CD4-positive, alpha-beta T cell (primary cell): ENCODE measurements at regions not wholly inside any gene's neighbourhood (a gene's known extent, or its start where the extent isn't known, plus 50 kb on each side); places are given as distances from the start of the nearest gene placed in this dataset.
"Not testable (repeated sequence)": the region's sequence is repeated elsewhere in the genome, so short reads cannot be mapped to it uniquely, and the experiment has no call there.

Source experiments
- ATAC-seq: fragments of 200-7000 bp; cut with Tn5 transposase; one replicate; pipeline ENCODE4 v1.10.0; 2022; ENCODE audit warnings: mild to moderate bottlenecking; ENCODE audit not compliant: poor library complexity
- CTCF ChIA-PET: fragments of 350-600 bp; sonication (Branson Sonifier 250); formaldehyde crosslinking; loops from one replicate; lab custom pipeline; 2021; ENCODE audit warnings: antibody characterized with exemption, inconsistent platforms; lab: Charles Lee
- POLR2A ChIA-PET: fragments of 350-600 bp; sonication (Branson Sonifier 250); formaldehyde crosslinking; loops from one replicate; lab custom pipeline; 2021; ENCODE audit warnings: antibody characterized with exemption, inconsistent platforms; lab: Charles Lee
- DNase-seq, 14 experiments: peaks; one replicate each; pipeline ENCODE4 v3.0.0-alpha.2; 2013 to 2020; ENCODE audit warnings: mixed read lengths in 2 of 14
- H3K27ac ChIP-seq, 2 donors: one replicate each; pipeline versions ENCODE4 v1.5.1 to v1.7.0; 2013; ENCODE audit warnings: low read length in 2 of 2, low read depth in 1 of 2, mild to moderate bottlenecking in 1 of 2
- H3K27me3 ChIP-seq, 2 experiments: 1 replicate in 1 of 2; 2 replicates in 1 of 2; pipeline versions ENCODE4 v1.6.1 to v1.7.0; 2013; ENCODE audit warnings: low read length in 2 of 2, control low read depth in 1 of 2, mild to moderate bottlenecking in 1 of 2, moderate library complexity in 1 of 2; ENCODE audit not compliant: insufficient read depth in 2 of 2, control insufficient read depth in 1 of 2
- H3K36me3 ChIP-seq: one replicate; pipeline ENCODE4 v1.6.1; 2013; ENCODE audit warnings: low read length, control low read depth; ENCODE audit not compliant: insufficient read depth
- H3K4me1 ChIP-seq: one replicate; pipeline ENCODE4 v1.6.1; 2013; ENCODE audit warnings: low read length, control low read depth; ENCODE audit not compliant: insufficient read depth
- H3K4me3 ChIP-seq: one replicate; pipeline ENCODE4 v1.5.1; 2013; ENCODE audit warnings: mild to moderate bottlenecking, low read length, moderate library complexity
- H3K9me3 ChIP-seq, 2 experiments: 1 replicate in 1 of 2; 2 replicates in 1 of 2; pipeline versions ENCODE4 v1.6.1 to v1.7.0; 2013; ENCODE audit warnings: low read length in 2 of 2, mild to moderate bottlenecking in 2 of 2, control low read depth in 1 of 2, moderate library complexity in 1 of 2; ENCODE audit not compliant: control insufficient read depth in 1 of 2, insufficient read depth in 1 of 2
- H3K27ac Mint-ChIP-seq: one replicate; pipeline ENCODE4 v1.8.0; 2020; ENCODE audit warnings: mixed read lengths
- H3K27me3 Mint-ChIP-seq: one replicate; pipeline ENCODE4 v1.8.0; 2021; ENCODE audit warnings: mixed read lengths
- H3K36me3 Mint-ChIP-seq: one replicate; pipeline ENCODE4 v1.8.0; 2021; ENCODE audit warnings: low read depth, mixed read lengths
- H3K4me1 Mint-ChIP-seq: one replicate; pipeline ENCODE4 v1.8.0; 2021; ENCODE audit warnings: low read depth, mixed read lengths
- H3K4me3 Mint-ChIP-seq: one replicate; pipeline ENCODE4 v1.8.0; 2020; ENCODE audit warnings: mild to moderate bottlenecking, mixed read lengths
- H3K9me3 Mint-ChIP-seq: one replicate; pipeline ENCODE4 v1.8.0; 2020; ENCODE audit warnings: mixed read lengths
- CTCF ChIP-seq: fragments of 200-600 bp; IDR thresholded peaks from one replicate; pipeline ENCODE4 v1.8.0; 2022; ENCODE audit warnings: antibody characterized with exemption, mild to moderate bottlenecking
- intact Hi-C, 2 experiments: fragments of 100-400 bp; cut with DNase I in 1 of 2; cut with micrococcal nuclease in 1 of 2; formaldehyde crosslinking; loops; one replicate each; pipeline versions ENCODE4 v1.15.1 to v1.9.0; 2023 to 2025; cut with DNase I, micrococcal nuclease

- Histone ChIP-seq H3K4me3 (no peak overlapping the region), H3K4me1 (no peaks in the 10 kb centered on the region), H3K9me3 (no peaks in the 10 kb centered on the region), H3K27me3 (peaks cover 0 to 3% of the 10 kb centered on the region in 2 experiments), H3K36me3 (no peaks in the 10 kb centered on the region), H3K27ac (no peak overlapping the region)
- POLR2A ChIA-PET, result no interaction called here
- Mint-ChIP-seq H3K27ac (no peak overlapping the region), H3K4me3 (no peak overlapping the region), H3K36me3 (no peaks in the 10 kb centered on the region), H3K4me1 (no peaks in the 10 kb centered on the region), H3K9me3 (no peaks in the 10 kb centered on the region), H3K27me3 (no peaks in the 10 kb centered on the region)
- no peak for TF ChIP-seq CTCF
- ATAC-seq, result no peak
- CTCF ChIA-PET, result no interaction called here
- no peak for DNase-seq
- intact Hi-C loops, result no loop called here
Observed at GRCh38 chr13:100764937-100765336, 90.3 kb upstream of the TMTC4 start.

GRCh38 chr13:100762126-100762525 lies 87.5 kb upstream of the TMTC4 start:
- ATAC-seq, H3K27me3 Mint-ChIP-seq, CTCF ChIA-PET, H3K27ac Mint-ChIP-seq, H3K9me3 ChIP-seq, H3K36me3 Mint-ChIP-seq, H3K4me3 Mint-ChIP-seq, H3K4me1 ChIP-seq, H3K27ac ChIP-seq, DNase-seq, H3K9me3 Mint-ChIP-seq, H3K4me1 Mint-ChIP-seq, H3K27me3 ChIP-seq, POLR2A ChIA-PET, H3K36me3 ChIP-seq, intact Hi-C loops, H3K4me3 ChIP-seq: not testable (repeated sequence)

GRCh38 chr13:100755891-100756290 lies 81.3 kb upstream of the TMTC4 start:
- H3K4me3 ChIP-seq, result no peak overlapping the region
- H3K27ac ChIP-seq, result no peak overlapping the region
- intact Hi-C loops, result no loop called here
- Mint-ChIP-seq H3K4me1 (no peaks in the 10 kb centered on the region), H3K27me3 (peaks cover 4% of the 10 kb centered on the region), H3K36me3 (no peaks in the 10 kb centered on the region), H3K4me3 (no peak overlapping the region), H3K9me3 (no peaks in the 10 kb centered on the region), H3K27ac (no peak overlapping the region)
- CTCF ChIA-PET, result no interaction called here
- ATAC-seq (no peak), DNase-seq (no peak)
- TF ChIP-seq CTCF, result no peak
- POLR2A ChIA-PET, result no interaction called here
- no peaks in the 10 kb centered on the region for H3K4me1 ChIP-seq
- no peaks in the 10 kb centered on the region for H3K9me3 ChIP-seq
- H3K27me3 ChIP-seq, result no peaks in the 10 kb centered on the region
- H3K36me3 ChIP-seq, result no peaks in the 10 kb centered on the region

GRCh38 chr13:100754459-100754858 lies 79.9 kb upstream of the TMTC4 start:
- H3K36me3 Mint-ChIP-seq, result no peaks in the 10 kb centered on the region
- intact Hi-C loops, result no loop called here
- no peak overlapping the region for H3K4me3 Mint-ChIP-seq
- H3K27ac Mint-ChIP-seq, result no peak overlapping the region
- H3K27me3 Mint-ChIP-seq, result peaks cover 4% of the 10 kb centered on the region
- Histone ChIP-seq H3K4me1 (no peaks in the 10 kb centered on the region), H3K4me3 (no peak overlapping the region), H3K27me3 (no peaks in the 10 kb centered on the region), H3K9me3 (no peaks in the 10 kb centered on the region), H3K27ac (no peak overlapping the region), H3K36me3 (no peaks in the 10 kb centered on the region)
- ChIA-PET POLR2A (no interaction called here), CTCF (no interaction called here)
- no peak for TF ChIP-seq CTCF
- H3K4me1 Mint-ChIP-seq, result no peaks in the 10 kb centered on the region
- ATAC-seq, result no peak
- no peak for DNase-seq
- H3K9me3 Mint-ChIP-seq, result no peaks in the 10 kb centered on the region
